Thyroid gland (tissue), 4 donors: ENCODE measurements at regions not wholly inside any gene's neighbourhood (a gene's known extent, or its start where the extent isn't known, plus 50 kb on each side); places are given as distances from the start of the nearest gene placed in this dataset.

Experiments used
- POLR2A ChIP-seq, 2 donors: fragments of 450-650 bp; IDR thresholded peaks; one replicate each; pipeline ENCODE4 v1.6.1; 2017; ENCODE audit warnings: antibody characterized with exemption in 2 of 2, mild to moderate bottlenecking in 2 of 2, moderate library complexity in 1 of 2
- TF ChIP-seq, protein P1 (sequence below), 6 experiments: fragments of 200-600 bp in 3 of 6; fragments of 450-650 bp in 3 of 6; sonication (generic) in 3 of 6; IDR thresholded peaks; one replicate each; pipeline ENCODE4 v1.5.1; 2016 to 2019; ENCODE audit warnings: antibody characterized with exemption in 6 of 6, mild to moderate bottlenecking in 2 of 6, inconsistent platforms in 1 of 6, moderate library complexity in 1 of 6

DNA sequence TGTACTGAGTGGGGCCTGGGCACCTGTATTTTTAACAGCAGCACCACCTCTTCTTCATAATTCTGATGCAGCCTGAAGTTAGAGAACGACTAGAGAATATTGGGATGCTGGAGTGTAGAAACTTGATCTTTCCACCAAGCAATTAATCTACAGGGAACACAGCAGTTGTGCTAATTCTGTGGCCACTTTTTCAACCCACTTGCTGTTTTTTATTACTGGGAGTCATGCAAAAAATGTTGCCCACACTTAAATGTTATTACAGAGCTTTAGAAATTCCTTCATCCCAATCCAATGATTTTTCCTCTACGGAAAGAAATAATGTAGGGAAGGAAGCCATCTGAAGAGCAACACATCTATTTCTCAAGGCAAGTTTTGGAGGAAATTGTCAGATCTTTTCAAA lies 190.9 kb upstream of the TUT7 start:
- no peak for TF ChIP-seq POLR2A (IDR thresholded peaks at IDR 0.05)
- TF ChIP-seq, protein P1, sequence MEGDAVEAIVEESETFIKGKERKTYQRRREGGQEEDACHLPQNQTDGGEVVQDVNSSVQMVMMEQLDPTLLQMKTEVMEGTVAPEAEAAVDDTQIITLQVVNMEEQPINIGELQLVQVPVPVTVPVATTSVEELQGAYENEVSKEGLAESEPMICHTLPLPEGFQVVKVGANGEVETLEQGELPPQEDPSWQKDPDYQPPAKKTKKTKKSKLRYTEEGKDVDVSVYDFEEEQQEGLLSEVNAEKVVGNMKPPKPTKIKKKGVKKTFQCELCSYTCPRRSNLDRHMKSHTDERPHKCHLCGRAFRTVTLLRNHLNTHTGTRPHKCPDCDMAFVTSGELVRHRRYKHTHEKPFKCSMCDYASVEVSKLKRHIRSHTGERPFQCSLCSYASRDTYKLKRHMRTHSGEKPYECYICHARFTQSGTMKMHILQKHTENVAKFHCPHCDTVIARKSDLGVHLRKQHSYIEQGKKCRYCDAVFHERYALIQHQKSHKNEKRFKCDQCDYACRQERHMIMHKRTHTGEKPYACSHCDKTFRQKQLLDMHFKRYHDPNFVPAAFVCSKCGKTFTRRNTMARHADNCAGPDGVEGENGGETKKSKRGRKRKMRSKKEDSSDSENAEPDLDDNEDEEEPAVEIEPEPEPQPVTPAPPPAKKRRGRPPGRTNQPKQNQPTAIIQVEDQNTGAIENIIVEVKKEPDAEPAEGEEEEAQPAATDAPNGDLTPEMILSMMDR (IDR thresholded peaks at IDR 0.05): no peak
